Glomerular visceral epithelial cell (primary cell): ENCODE measurements at regions not wholly inside any gene's neighbourhood (a gene's known extent, or its start where the extent isn't known, plus 50 kb on each side); places are given as distances from the start of the nearest gene placed in this dataset.
"Not testable (repeated sequence)": the region's sequence is repeated elsewhere in the genome, so short reads cannot be mapped to it uniquely, and the experiment has no call there.

Experiments used
- DNase-seq: peaks from one replicate; pipeline ENCODE4 v3.0.0-alpha.2; 2016; ENCODE audit errors: extremely low spot score

GRCh38 chr1:121519042-121519755 is 334.4 kb downstream of the SRGAP2C start:
- DNase-seq = peak; percentile 54

GRCh38 chr1:121519756-121520286 is 335.0 kb downstream of the SRGAP2C start:
- DNase-seq = not testable (repeated sequence)

- DNase-seq = peak; percentile 50
These were observed 337.4 kb downstream of the SRGAP2C start for GRCh38 chr1:121522061-121522759.

GRCh38 chr1:121523112-121523511 is 338.3 kb downstream of the SRGAP2C start:
- DNase-seq = not testable (repeated sequence)

- DNase-seq = no peak
These were observed 340.6 kb downstream of the SRGAP2C start for GRCh38 chr1:121525355-121525754.

- not testable (repeated sequence) for DNase-seq
These were observed 344.2 kb downstream of the SRGAP2C start for GRCh38 chr1:121528958-121529357.

GRCh38 chr1:121530026-121530425 is 345.3 kb downstream of the SRGAP2C start:
- not testable (repeated sequence) for DNase-seq

GRCh38 chr1:121531747-121532146 is 347.0 kb downstream of the SRGAP2C start:
- DNase-seq = not testable (repeated sequence)

- not testable (repeated sequence) for DNase-seq
These were observed 353.4 kb downstream of the SRGAP2C start for GRCh38 chr1:121538148-121538547.

GRCh38 chr1:121538943-121539575 is 354.3 kb downstream of the SRGAP2C start:
- DNase-seq = no peak

GRCh38 chr1:121543988-121544387 is 359.2 kb downstream of the SRGAP2C start:
- DNase-seq = not testable (repeated sequence)

- no peak for DNase-seq
These were observed 359.7 kb downstream of the SRGAP2C start for GRCh38 chr1:121544500-121544899.

- not testable (repeated sequence) for DNase-seq
These were observed 361.1 kb downstream of the SRGAP2C start for GRCh38 chr1:121545899-121546298.

GRCh38 chr1:121546830-121547591 is 362.2 kb downstream of the SRGAP2C start:
- DNase-seq = no peak

- not testable (repeated sequence) for DNase-seq
These were observed 363.0 kb downstream of the SRGAP2C start for GRCh38 chr1:121547726-121548125.

- not testable (repeated sequence) for DNase-seq
These were observed 366.0 kb downstream of the SRGAP2C start for GRCh38 chr1:121550817-121551216.

- not testable (repeated sequence) for DNase-seq
These were observed 366.7 kb downstream of the SRGAP2C start for GRCh38 chr1:121551491-121551890.

GRCh38 chr1:121556560-121556959 is 371.8 kb downstream of the SRGAP2C start:
- DNase-seq = not testable (repeated sequence)

- DNase-seq = not testable (repeated sequence)
These were observed 373.3 kb downstream of the SRGAP2C start for GRCh38 chr1:121558034-121558433.

- peak; percentile 30 for DNase-seq
These were observed 373.7 kb downstream of the SRGAP2C start for GRCh38 chr1:121558514-121558913.

GRCh38 chr1:121566346-121566745 is 381.6 kb downstream of the SRGAP2C start:
- no peak for DNase-seq

- DNase-seq = no peak
These were observed 384.7 kb downstream of the SRGAP2C start for GRCh38 chr1:121569428-121569827.
